ENCODE measurements at regions not wholly inside any gene's neighbourhood (a gene's known extent, or its start where the extent isn't known, plus 50 kb on each side); places are given as distances from the start of the nearest gene placed in this dataset.

- WGBS, 2 experiments (ENCODE audit: extremely low coverage in 1 of 2, insufficient coverage in 1 of 2, insufficient read length in 1 of 2, insufficient replicate concordance in 2 of 2, low coverage in 1 of 2, low lambda C conversion rate in 2 of 2, missing lambda C conversion rate in 1 of 2) = 88% methylated on average over 2 of the region's 2 CpGs; no CpG with 5 or more reads in 1 of the 2 experiments
- TF ChIP-seq TAF1 (IDR thresholded peaks at IDR 0.05; ENCODE audit: low read depth, low read length) = no peak
- no peak for TF ChIP-seq HDAC6 (IDR thresholded peaks at IDR 0.05; ENCODE audit: low read depth, low read length)
- no peak for TF ChIP-seq CBX5 (IDR thresholded peaks at IDR 0.05; ENCODE audit: low read depth, low read length)
- Histone ChIP-seq H3K36me3 (ENCODE audit: control insufficient read depth in 2 of 4, insufficient read depth in 4 of 4, low read length in 3 of 4) (no peaks in the 10 kb centered on the region), H2BK15ac (ENCODE audit: low read length) (no peak overlapping the region), H4K8ac (ENCODE audit: extremely low read depth, insufficient read depth, low read length) (no peak overlapping the region), H2AK5ac (ENCODE audit: low read depth, low read length) (no peak overlapping the region), H3K4me3 (ENCODE audit: extremely low read depth in 1 of 4, insufficient read depth in 2 of 4, low read depth in 3 of 4, low read length in 4 of 4) (no peak overlapping the region), H2BK120ac (replicated peaks; ENCODE audit: low read depth, low read length) (no peak overlapping the region), H3K18ac (ENCODE audit: extremely low read depth, low read length) (no peak overlapping the region), H3K9me3 (ENCODE audit: insufficient read depth in 2 of 2, low read depth in 1 of 2, low read length in 1 of 2) (peaks cover 6 to 11% of the 10 kb centered on the region in 2 experiments), H3K4me1 (replicated peaks in 1 of 4; ENCODE audit: control insufficient read depth in 3 of 4, insufficient read depth in 4 of 4, low read length in 3 of 4) (peaks cover 0 to 4% (median 0%) of the 10 kb centered on the region in 4 experiments; a peak in 1 of 7 replicates), H2BK12ac (ENCODE audit: low read depth, low read length) (no peak overlapping the region), H4K20me1 (replicated peaks in 1 of 2; ENCODE audit: control insufficient read depth in 1 of 2, insufficient read depth in 2 of 2, low read length in 2 of 2) (no peaks in the 10 kb centered on the region), H4K5ac (ENCODE audit: insufficient read length, low read depth, low read length) (no peak overlapping the region), H2AFZ (ENCODE audit: low read length) (no peak overlapping the region), H3K4me2 (ENCODE audit: insufficient read depth in 1 of 2, low read depth in 2 of 2, low read length in 2 of 2) (no peak overlapping the region), H3K27me3 (replicated peaks in 1 of 4; ENCODE audit: control insufficient read depth in 3 of 4, extremely low read depth in 1 of 4, insufficient read depth in 3 of 4, low read length in 3 of 4) (no peaks in the 10 kb centered on the region), H2BK5ac (ENCODE audit: low read depth, low read length) (no peak overlapping the region), H4K91ac (replicated peaks; ENCODE audit: insufficient read length, low read length) (no peak overlapping the region), H3K23me2 (ENCODE audit: low read depth, low read length) (no peaks in the 10 kb centered on the region), H3K56ac (replicated peaks; ENCODE audit: insufficient read length, low read depth, low read length) (no peak overlapping the region), H3K9ac (replicated peaks in 1 of 4; ENCODE audit: extremely low read depth in 1 of 4, low read depth in 3 of 4, low read length in 3 of 4) (no peak overlapping the region), H2BK20ac (ENCODE audit: low read length) (no peak overlapping the region), H3K14ac (ENCODE audit: insufficient read length) (no peak overlapping the region), H3K4ac (replicated peaks; ENCODE audit: insufficient read length, low read depth, low read length) (no peak overlapping the region), H3K79me1 (ENCODE audit: low read depth, low read length) (no peaks in the 10 kb centered on the region), H3K27ac (ENCODE audit: low read depth, low read length) (no peak overlapping the region), H3K23ac (ENCODE audit: insufficient read length) (no peak overlapping the region), H3K79me2 (ENCODE audit: control insufficient read depth in 1 of 2, insufficient read depth in 2 of 2, low read length in 2 of 2) (no peaks in the 10 kb centered on the region)
- FAIRE-seq (no peak), DNase-seq (ENCODE audit: low read depth in 1 of 2, low spot score in 2 of 2) (no peak)
- ChIA-PET CTCF (ENCODE audit: partially characterized antibody) (interaction anchor here (1.1 kb wide), 1 partner anchor 78 kb away, joined by 4 read pairs; no protein-coding TSS in a partner anchor), POLR2A (ENCODE audit: partially characterized antibody) (no interaction called here)
Observed at GRCh38 chr4:122679946-122680345, 52.6 kb upstream of the BBS12 start.

Data from H1 (cell line).